ENCODE measurements at regions not wholly inside any gene's neighbourhood (a gene's known extent, or its start where the extent isn't known, plus 50 kb on each side); places are given as distances from the start of the nearest gene placed in this dataset.

GRCh38 chr16:26295625-26296304 is 604.0 kb downstream of the HS3ST4 start:
- DNase-seq: no peak

- DNase-seq: no peak
Observed at GRCh38 chr16:26301516-26301915, 609.8 kb downstream of the HS3ST4 start.

- DNase-seq: no peak
Observed at GRCh38 chr16:26316683-26317464, 625.1 kb downstream of the HS3ST4 start.

- no peak for DNase-seq
Observed at GRCh38 chr16:26317885-26318284, 626.1 kb downstream of the HS3ST4 start.

GRCh38 chr16:26330654-26331053 is 638.9 kb downstream of the HS3ST4 start:
- no peak for DNase-seq

GRCh38 chr16:26334218-26335111 is 642.7 kb downstream of the HS3ST4 start:
- DNase-seq: no peak

GRCh38 chr16:26335236-26335853 is 643.6 kb downstream of the HS3ST4 start:
- no peak for DNase-seq

- DNase-seq: no peak
Observed at GRCh38 chr16:26342621-26343020, 650.9 kb downstream of the HS3ST4 start.

- no peak for DNase-seq
Observed at GRCh38 chr16:26344240-26344776, 652.5 kb downstream of the HS3ST4 start.

GRCh38 chr16:26344976-26345375 is 653.2 kb downstream of the HS3ST4 start:
- no peak for DNase-seq

- no peak for DNase-seq
Observed at GRCh38 chr16:26345966-26346365, 654.2 kb downstream of the HS3ST4 start.

GRCh38 chr16:26348095-26348494 is 656.3 kb downstream of the HS3ST4 start:
- no peak for DNase-seq

GRCh38 chr16:26360867-26361266 is 669.1 kb downstream of the HS3ST4 start:
- DNase-seq: no peak

GRCh38 chr16:26363581-26363980 is 671.8 kb downstream of the HS3ST4 start:
- DNase-seq: no peak

- no peak for DNase-seq
Observed at GRCh38 chr16:26365161-26365940, 673.6 kb downstream of the HS3ST4 start.

- no peak for DNase-seq
Observed at GRCh38 chr16:26371349-26371869, 679.6 kb downstream of the HS3ST4 start.

- DNase-seq: no peak
Observed at GRCh38 chr16:26374279-26374925, 682.6 kb downstream of the HS3ST4 start.

GRCh38 chr16:26382586-26382985 is 684.1 kb upstream of the C16orf82 start:
- DNase-seq: no peak

- no peak for DNase-seq
Observed at GRCh38 chr16:26386096-26386495, 680.6 kb upstream of the C16orf82 start.

- DNase-seq: no peak
Observed at GRCh38 chr16:26391833-26392232, 674.9 kb upstream of the C16orf82 start.

GRCh38 chr16:26394409-26394808 is 672.3 kb upstream of the C16orf82 start:
- DNase-seq: no peak
